ENCODE measurements at regions not wholly inside any gene's neighbourhood (a gene's known extent, or its start where the extent isn't known, plus 50 kb on each side); places are given as distances from the start of the nearest gene placed in this dataset.

DNA sequence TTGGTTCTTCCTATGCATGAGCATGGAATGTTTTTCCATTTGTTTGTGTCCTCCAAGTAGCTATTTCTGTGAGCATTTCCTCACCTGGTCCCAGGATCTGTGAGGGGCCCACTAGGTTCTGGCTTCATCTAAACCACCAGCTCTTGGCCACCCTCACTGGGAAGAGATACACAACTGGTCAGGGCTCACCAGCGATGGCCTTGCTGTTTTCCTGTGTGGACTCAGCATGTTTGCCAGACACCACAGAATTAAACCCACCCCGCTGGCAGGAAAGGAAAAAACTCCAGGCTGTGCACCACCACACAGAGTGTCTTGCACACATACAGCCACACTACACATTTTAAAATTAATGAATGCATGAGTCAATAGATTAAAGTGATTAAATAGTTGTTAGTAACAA lies 65.1 kb upstream of the NXT1 start:
- H3K36me3 ChIP-seq = no peaks in the 10 kb centered on the region
- no peaks in the 10 kb centered on the region for H3K4me1 ChIP-seq (ENCODE audit: control insufficient read depth in 1 of 2, low read depth in 2 of 2)
- no peaks in the 10 kb centered on the region for H3K27me3 ChIP-seq (replicated peaks; ENCODE audit: insufficient read depth)
- ATAC-seq (ENCODE audit: insufficient number of reproducible peaks, low FRiP score, low read depth) = no peak
- H3K27ac ChIP-seq = no peak overlapping the region
- no peak overlapping the region for H3K4me3 ChIP-seq
- no peak for DNase-seq (ENCODE audit: low spot score)
- no peaks in the 10 kb centered on the region for H3K9me3 ChIP-seq
- TF ChIP-seq, protein P1, sequence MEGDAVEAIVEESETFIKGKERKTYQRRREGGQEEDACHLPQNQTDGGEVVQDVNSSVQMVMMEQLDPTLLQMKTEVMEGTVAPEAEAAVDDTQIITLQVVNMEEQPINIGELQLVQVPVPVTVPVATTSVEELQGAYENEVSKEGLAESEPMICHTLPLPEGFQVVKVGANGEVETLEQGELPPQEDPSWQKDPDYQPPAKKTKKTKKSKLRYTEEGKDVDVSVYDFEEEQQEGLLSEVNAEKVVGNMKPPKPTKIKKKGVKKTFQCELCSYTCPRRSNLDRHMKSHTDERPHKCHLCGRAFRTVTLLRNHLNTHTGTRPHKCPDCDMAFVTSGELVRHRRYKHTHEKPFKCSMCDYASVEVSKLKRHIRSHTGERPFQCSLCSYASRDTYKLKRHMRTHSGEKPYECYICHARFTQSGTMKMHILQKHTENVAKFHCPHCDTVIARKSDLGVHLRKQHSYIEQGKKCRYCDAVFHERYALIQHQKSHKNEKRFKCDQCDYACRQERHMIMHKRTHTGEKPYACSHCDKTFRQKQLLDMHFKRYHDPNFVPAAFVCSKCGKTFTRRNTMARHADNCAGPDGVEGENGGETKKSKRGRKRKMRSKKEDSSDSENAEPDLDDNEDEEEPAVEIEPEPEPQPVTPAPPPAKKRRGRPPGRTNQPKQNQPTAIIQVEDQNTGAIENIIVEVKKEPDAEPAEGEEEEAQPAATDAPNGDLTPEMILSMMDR (IDR thresholded peaks at IDR 0.05) = no peak

GRCh38 chr20:23284009-23284408 lies 66.6 kb upstream of the NXT1 start:
- Histone ChIP-seq H3K36me3 (no peaks in the 10 kb centered on the region), H3K27ac (no peak overlapping the region), H3K27me3 (replicated peaks; ENCODE audit: insufficient read depth) (no peaks in the 10 kb centered on the region), H3K4me1 (ENCODE audit: control insufficient read depth in 1 of 2, low read depth in 2 of 2) (no peaks in the 10 kb centered on the region), H3K9me3 (no peaks in the 10 kb centered on the region), H3K4me3 (no peak overlapping the region)
- TF ChIP-seq, protein P1 (IDR thresholded peaks at IDR 0.05) = no peak
- no peak for DNase-seq (ENCODE audit: low spot score)
- no peak for ATAC-seq (ENCODE audit: insufficient number of reproducible peaks, low FRiP score, low read depth)

DNA sequence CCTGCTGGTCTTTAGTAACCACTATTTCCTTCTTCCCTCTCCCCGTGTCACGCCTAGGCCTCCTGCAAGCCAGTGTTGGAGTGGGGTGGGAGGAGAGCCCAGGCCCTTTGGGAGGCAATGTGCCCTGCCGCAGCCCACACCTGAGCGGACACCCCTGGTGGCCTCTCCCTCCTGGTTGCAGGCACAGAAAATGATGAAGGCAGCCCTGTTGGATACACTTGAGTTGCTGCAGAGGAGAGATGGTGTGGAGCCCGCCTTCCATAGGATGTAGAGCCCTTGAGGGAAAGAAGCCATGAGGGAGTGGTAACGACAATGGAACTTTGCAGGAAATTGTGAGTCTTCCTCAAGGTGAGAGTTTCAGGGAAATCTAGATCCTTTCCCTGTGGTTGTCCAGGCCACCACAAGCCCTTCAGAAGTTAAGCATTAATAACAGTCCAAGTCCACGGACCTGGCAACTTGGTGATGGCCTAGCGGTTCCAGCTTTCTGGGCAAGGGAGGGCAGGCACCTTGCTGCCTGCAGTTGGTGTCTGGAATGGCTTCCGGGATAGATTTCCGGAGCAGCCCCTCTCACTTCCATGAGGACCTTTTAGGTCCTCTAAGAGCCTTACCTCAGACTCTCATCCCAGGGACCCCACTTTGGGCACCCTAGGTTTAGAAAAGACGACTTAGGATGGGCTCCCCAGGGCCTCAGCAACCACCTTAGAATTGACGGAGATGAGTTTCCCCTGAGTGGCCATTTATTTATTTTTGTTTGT lies 67.3 kb upstream of the NXT1 start:
- H3K27ac ChIP-seq = no peak overlapping the region
- H3K27me3 ChIP-seq (replicated peaks; ENCODE audit: insufficient read depth) = no peaks in the 10 kb centered on the region
- H3K4me3 ChIP-seq = no peak overlapping the region
- no peaks in the 10 kb centered on the region for H3K9me3 ChIP-seq
- H3K4me1 ChIP-seq (ENCODE audit: control insufficient read depth in 1 of 2, low read depth in 2 of 2) = no peaks in the 10 kb centered on the region
- H3K36me3 ChIP-seq = no peaks in the 10 kb centered on the region
- no peak for DNase-seq (ENCODE audit: low spot score)
- ATAC-seq (ENCODE audit: insufficient number of reproducible peaks, low FRiP score, low read depth) = no peak
- TF ChIP-seq, protein P1 (IDR thresholded peaks at IDR 0.05) = no peak

DNA sequence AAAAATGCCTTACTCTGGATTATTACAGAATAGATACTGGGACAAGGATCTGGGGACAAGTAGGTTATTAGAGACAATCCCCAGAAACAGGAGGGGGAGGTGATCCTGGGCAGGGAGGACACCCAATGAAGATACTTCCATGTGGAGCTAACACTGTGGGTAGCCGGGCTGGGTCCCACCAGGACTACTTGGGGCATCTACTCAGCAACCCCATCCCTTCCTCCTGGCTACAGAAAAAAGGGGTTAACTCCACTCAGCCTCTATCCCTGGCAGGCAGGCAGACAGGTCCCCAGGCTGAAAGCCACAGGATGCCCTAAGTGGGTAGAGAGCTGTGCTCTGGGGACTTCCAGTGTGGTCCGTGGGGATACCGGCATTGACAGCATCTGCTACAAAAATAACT lies 68.0 kb upstream of the NXT1 start:
- H3K36me3 ChIP-seq = no peaks in the 10 kb centered on the region
- no peak overlapping the region for H3K27ac ChIP-seq
- H3K4me1 ChIP-seq (ENCODE audit: control insufficient read depth in 1 of 2, low read depth in 2 of 2) = no peaks in the 10 kb centered on the region
- no peaks in the 10 kb centered on the region for H3K9me3 ChIP-seq
- no peak overlapping the region for H3K4me3 ChIP-seq
- no peaks in the 10 kb centered on the region for H3K27me3 ChIP-seq (replicated peaks; ENCODE audit: insufficient read depth)
- DNase-seq (ENCODE audit: low spot score) (no peak), ATAC-seq (ENCODE audit: insufficient number of reproducible peaks, low FRiP score, low read depth) (no peak)
- TF ChIP-seq, protein P1 (IDR thresholded peaks at IDR 0.05) = no peak

- no peak for ATAC-seq (ENCODE audit: insufficient number of reproducible peaks, low FRiP score, low read depth)
- TF ChIP-seq, protein P1 (IDR thresholded peaks at IDR 0.05) = no peak
- Histone ChIP-seq H3K27ac (no peak overlapping the region), H3K4me3 (no peak overlapping the region), H3K9me3 (no peaks in the 10 kb centered on the region), H3K36me3 (no peaks in the 10 kb centered on the region), H3K4me1 (ENCODE audit: control insufficient read depth in 1 of 2, low read depth in 2 of 2) (no peaks in the 10 kb centered on the region), H3K27me3 (replicated peaks; ENCODE audit: insufficient read depth) (no peaks in the 10 kb centered on the region)
- no peak for DNase-seq (ENCODE audit: low spot score)
Observed at GRCh38 chr20:23282111-23282510, 68.5 kb upstream of the NXT1 start.
